ENCODE measurements at regions not wholly inside any gene's neighbourhood (a gene's known extent, or its start where the extent isn't known, plus 50 kb on each side); places are given as distances from the start of the nearest gene placed in this dataset.
"Not testable (repeated sequence)": the region's sequence is repeated elsewhere in the genome, so short reads cannot be mapped to it uniquely, and the experiment has no call there.

- TF ChIP-seq CTCF (IDR thresholded peaks at IDR 0.05; ENCODE audit: control insufficient read depth, extremely low read depth, insufficient read depth), result no peak
Measured at GRCh38 chr13:80166352-80166751, 174.6 kb downstream of the SPRY2 start.

GRCh38 chr13:80164462-80164861, 176.5 kb downstream of the SPRY2 start:
- TF ChIP-seq CTCF (IDR thresholded peaks at IDR 0.05; ENCODE audit: control insufficient read depth, extremely low read depth, insufficient read depth), result no peak
- no peak for DNase-seq (ENCODE audit: low read depth)
- no peak overlapping the region for H3K4me3 ChIP-seq (ENCODE audit: low read depth, low read length)

More at GRCh38 chr13:80166352-80166751, 174.6 kb downstream of the SPRY2 start:
- H3K4me3 ChIP-seq (ENCODE audit: low read depth, low read length), result no peak overlapping the region
- DNase-seq (ENCODE audit: low read depth), result no peak

- DNase-seq (ENCODE audit: low read depth), result no peak
- no peak for TF ChIP-seq CTCF (IDR thresholded peaks at IDR 0.05; ENCODE audit: control insufficient read depth, extremely low read depth, insufficient read depth)
- no peak overlapping the region for H3K4me3 ChIP-seq (ENCODE audit: low read depth, low read length)
Measured at GRCh38 chr13:80161896-80162295, 179.0 kb downstream of the SPRY2 start.

GRCh38 chr13:80161219-80161618, 179.7 kb downstream of the SPRY2 start:
- H3K4me3 ChIP-seq (ENCODE audit: low read depth, low read length), result no peak overlapping the region
- no peak for DNase-seq (ENCODE audit: low read depth)
- no peak for TF ChIP-seq CTCF (IDR thresholded peaks at IDR 0.05; ENCODE audit: control insufficient read depth, extremely low read depth, insufficient read depth)

DNA sequence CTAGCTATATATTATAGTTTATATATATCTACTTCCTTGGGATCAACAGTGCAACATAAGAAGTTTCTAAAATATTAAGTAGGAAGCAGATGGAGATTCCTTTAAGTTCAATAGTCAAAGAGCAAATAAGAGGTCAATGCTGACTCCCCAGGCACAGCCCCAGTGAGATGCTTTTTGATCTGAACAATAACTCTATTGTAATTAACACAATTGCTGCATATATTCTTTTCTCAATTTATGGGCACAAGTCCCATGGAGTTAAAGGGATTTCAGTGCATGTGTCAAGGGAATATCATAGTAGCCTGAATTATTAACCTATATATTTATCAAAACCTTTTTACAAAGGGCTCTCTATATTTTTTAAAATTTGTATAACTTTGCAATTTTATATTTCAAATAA, 180.8 kb downstream of the SPRY2 start:
- no peak for TF ChIP-seq CTCF (IDR thresholded peaks at IDR 0.05; ENCODE audit: control insufficient read depth, extremely low read depth, insufficient read depth)
- no peak overlapping the region for H3K4me3 ChIP-seq (ENCODE audit: low read depth, low read length)
- DNase-seq (ENCODE audit: low read depth), result no peak

GRCh38 chr13:80157261-80157932, 183.5 kb downstream of the SPRY2 start:
- no peak for TF ChIP-seq CTCF (IDR thresholded peaks at IDR 0.05; ENCODE audit: control insufficient read depth, extremely low read depth, insufficient read depth)
- H3K4me3 ChIP-seq (ENCODE audit: low read depth, low read length), result no peak overlapping the region
- DNase-seq (ENCODE audit: low read depth), result no peak

GRCh38 chr13:80152142-80152541, 188.8 kb downstream of the SPRY2 start:
- DNase-seq (ENCODE audit: low read depth), result not testable (repeated sequence)
- peak overlapping the region; percentile 31 for H3K4me3 ChIP-seq (ENCODE audit: low read depth, low read length)

Measured in LNCaP clone FGC (cell line).